GM10248 (cell line): ENCODE measurements at regions not wholly inside any gene's neighbourhood (a gene's known extent, or its start where the extent isn't known, plus 50 kb on each side); places are given as distances from the start of the nearest gene placed in this dataset.

ENCODE experiments used
- CTCF ChIA-PET: fragments of 300-600 bp; sonication (Branson Sonifier 250); formaldehyde crosslinking; extraction: SDS; loops from one replicate; lab custom pipeline; 2021; ENCODE audit warnings: antibody characterized with exemption; lab: Yijun Ruan, JAX
- POLR2A ChIA-PET: fragments of 350-650 bp; sonication (Branson Sonifier 250); formaldehyde crosslinking; extraction: SDS; loops from one replicate; lab custom pipeline; 2020; ENCODE audit warnings: antibody characterized with exemption; lab: Yijun Ruan, JAX
- DNase-seq: peaks from one replicate; pipeline ENCODE4 v3.0.0; 2012; ENCODE audit errors: extremely low spot score
- TF ChIP-seq, protein P1 (sequence below): IDR thresholded peaks from 2 replicates; pipeline ENCODE4 v1.5.1; 2012; ENCODE audit warnings: mild to moderate bottlenecking, low read depth; ENCODE audit errors: extremely low read depth, missing control alignments, control extremely low read depth

DNA sequence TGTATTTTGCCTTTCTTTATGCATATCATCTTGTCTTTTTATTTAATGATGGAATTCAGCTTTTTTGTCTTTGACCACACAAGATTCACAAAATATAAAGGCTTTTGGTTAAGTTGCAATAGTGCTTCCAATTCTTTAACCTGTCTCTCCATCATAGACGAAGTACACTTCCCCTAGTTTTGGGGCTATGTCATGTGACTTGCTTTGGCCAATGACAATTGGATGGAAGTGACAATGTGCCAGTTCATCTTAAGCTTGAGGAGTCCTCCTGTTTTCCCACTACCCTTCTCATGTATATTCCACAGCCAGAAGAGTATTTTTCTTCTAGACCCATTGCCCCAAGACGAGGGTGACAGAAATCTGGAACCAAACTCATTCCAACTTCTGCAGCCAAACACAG, 419.6 kb upstream of the BRINP3 start:
- no peak for DNase-seq
- POLR2A ChIA-PET, result no interaction called here
- CTCF ChIA-PET, result interaction anchor here (0.7 to 1.6 kb wide), 3 partner anchors 10 to 12 kb away, joined by 3 read pairs; no protein-coding TSS in a partner anchor
- TF ChIP-seq, protein P1, sequence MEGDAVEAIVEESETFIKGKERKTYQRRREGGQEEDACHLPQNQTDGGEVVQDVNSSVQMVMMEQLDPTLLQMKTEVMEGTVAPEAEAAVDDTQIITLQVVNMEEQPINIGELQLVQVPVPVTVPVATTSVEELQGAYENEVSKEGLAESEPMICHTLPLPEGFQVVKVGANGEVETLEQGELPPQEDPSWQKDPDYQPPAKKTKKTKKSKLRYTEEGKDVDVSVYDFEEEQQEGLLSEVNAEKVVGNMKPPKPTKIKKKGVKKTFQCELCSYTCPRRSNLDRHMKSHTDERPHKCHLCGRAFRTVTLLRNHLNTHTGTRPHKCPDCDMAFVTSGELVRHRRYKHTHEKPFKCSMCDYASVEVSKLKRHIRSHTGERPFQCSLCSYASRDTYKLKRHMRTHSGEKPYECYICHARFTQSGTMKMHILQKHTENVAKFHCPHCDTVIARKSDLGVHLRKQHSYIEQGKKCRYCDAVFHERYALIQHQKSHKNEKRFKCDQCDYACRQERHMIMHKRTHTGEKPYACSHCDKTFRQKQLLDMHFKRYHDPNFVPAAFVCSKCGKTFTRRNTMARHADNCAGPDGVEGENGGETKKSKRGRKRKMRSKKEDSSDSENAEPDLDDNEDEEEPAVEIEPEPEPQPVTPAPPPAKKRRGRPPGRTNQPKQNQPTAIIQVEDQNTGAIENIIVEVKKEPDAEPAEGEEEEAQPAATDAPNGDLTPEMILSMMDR, result no peak

DNA sequence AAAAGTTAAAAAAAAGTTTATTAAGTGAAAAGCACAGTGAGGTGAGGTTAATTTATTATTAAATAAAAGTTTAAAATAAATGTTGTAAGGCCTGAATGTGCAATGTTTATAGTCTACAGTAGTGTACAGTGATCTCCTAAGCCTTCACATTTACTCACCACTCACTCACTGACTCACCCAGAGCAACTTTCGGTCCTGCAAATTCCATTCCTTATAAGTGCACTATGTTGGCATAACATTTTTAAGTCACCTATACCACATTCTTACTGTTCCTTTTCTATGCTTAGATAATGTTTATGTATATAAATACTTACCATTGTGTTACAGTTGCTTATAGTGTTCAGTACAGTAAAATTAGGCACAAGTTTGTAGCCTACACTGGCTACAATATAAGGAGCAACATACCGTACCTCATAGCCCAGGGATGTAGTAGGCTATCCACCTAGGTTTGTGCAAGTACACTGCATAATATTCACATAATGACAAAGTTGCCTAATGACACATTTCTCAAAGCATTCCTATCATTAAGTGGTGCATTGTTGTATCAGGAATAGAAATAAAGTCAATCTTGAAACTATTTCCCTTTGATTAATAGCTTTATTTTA, 426.5 kb upstream of the BRINP3 start:
- TF ChIP-seq, protein P1, result no peak
- ChIA-PET CTCF (interaction anchor here (1.1 to 1.3 kb wide), 2 partner anchors 9 to 12 kb away, joined by 3 read pairs; no protein-coding TSS in a partner anchor), POLR2A (no interaction called here)
- no peak for DNase-seq

DNA sequence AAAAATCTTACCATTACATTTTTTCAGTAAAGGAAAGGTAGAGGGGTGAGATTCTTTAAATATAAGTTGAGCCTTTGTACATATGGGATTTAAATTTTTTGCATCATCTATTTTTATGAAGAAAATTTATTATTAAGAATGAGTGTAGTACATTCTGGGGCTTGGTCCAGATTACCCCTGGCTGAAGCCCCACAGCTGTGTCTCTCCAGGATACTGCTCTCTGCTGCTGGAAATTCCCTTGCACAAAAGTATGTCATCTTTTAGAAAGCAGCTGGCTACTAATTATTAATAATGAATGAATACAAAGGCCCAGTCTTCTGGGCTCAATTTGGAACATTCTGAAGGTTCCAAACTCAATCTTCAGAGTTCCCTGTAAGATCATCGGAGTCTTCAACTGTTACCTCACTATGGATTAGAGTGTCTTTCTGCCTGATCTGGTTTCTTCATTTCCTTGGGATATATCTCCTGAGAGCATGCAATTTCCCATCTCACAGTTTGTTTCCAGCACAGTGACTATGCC, 428.6 kb upstream of the BRINP3 start:
- CTCF ChIA-PET, result no interaction called here
- TF ChIP-seq, protein P1, result no peak
- no peak for DNase-seq
- POLR2A ChIA-PET, result no interaction called here

DNA sequence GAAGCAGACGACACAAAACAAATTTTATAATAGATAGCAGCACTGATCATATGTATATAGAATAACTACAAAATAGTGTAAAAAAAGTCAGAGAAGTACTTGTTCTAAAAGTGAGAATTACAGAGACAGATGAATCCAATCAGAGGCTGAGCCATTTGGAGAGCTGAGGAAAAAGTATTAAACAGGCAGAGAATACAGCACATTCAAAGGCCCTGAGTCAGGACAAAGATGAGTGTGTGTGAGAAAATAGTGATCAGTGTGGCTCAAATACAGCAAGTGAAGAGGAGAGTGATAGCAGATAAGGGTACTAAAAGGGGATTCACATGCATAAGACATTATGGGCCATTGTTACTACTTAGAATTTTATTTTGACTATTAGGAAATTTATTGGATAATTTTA, 430.6 kb upstream of the BRINP3 start:
- ChIA-PET POLR2A (no interaction called here), CTCF (interaction anchor here (0.8 kb wide), 1 partner anchor 12 kb away, joined by 3 read pairs; no protein-coding TSS in a partner anchor)
- TF ChIP-seq, protein P1, result no peak
- no peak for DNase-seq

DNA sequence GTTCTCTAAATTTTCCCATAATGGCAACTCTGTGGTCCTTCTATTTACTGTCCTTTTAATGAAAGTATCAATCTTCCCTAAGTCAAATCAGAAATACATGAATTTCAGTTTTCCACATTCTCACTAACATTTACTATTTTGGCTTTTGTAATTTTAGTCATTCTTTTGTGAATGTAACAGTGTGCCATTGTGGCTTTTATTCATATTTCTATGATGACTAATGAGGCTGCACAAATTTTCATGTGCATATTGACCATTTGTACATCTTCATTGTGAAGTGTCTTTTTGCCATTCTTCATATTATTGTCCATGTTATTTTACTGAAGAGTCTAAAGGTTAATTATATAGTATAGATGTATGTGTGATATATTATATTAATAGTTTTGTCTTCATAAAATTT, 431.0 kb upstream of the BRINP3 start:
- ChIA-PET POLR2A (no interaction called here), CTCF (interaction anchor here (1.0 to 1.7 kb wide), 2 partner anchors 8 to 11 kb away, joined by 3 to 4 read pairs; no protein-coding TSS in a partner anchor)
- TF ChIP-seq, protein P1, result no peak
- DNase-seq, result no peak

DNA sequence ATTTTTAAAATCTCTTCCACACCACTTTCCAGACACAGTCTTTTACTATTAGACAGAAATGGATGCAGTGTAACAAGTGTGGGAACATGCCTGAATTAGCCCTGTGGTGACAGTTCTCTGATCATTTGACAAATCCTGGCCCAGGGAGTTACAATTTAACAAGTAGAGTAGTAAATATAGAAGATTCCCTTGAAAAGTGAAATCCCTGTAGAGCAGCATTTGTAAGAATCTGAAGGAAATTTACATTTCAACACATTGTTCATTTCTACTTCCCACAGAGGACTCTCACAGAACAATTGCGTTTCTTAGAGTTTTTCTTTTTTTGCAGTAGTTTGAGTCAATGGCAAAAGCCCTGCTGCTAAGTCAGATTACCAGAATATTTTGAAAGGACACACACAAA, 458.3 kb upstream of the BRINP3 start:
- TF ChIP-seq, protein P1, result no peak
- no peak for DNase-seq
- POLR2A ChIA-PET, result no interaction called here
- CTCF ChIA-PET, result interaction anchor here (1.1 kb wide), 1 partner anchor 10 kb away, joined by 3 read pairs; no protein-coding TSS in a partner anchor
